GM18867 (cell line): ENCODE measurements at regions not wholly inside any gene's neighbourhood (a gene's known extent, or its start where the extent isn't known, plus 50 kb on each side); places are given as distances from the start of the nearest gene placed in this dataset.

Source experiments
- ATAC-seq: cut with Tn5 transposase; IDR thresholded peaks from one replicate; pipeline ENCODE4 v1.9.1; 2021; ENCODE audit warnings: mild to moderate bottlenecking, moderate library complexity; ENCODE audit not compliant: unreplicated experiment

- ATAC-seq, result no peak
Measured at GRCh38 chr12:132395192-132395907, 66.0 kb upstream of the GALNT9 start.

DNA sequence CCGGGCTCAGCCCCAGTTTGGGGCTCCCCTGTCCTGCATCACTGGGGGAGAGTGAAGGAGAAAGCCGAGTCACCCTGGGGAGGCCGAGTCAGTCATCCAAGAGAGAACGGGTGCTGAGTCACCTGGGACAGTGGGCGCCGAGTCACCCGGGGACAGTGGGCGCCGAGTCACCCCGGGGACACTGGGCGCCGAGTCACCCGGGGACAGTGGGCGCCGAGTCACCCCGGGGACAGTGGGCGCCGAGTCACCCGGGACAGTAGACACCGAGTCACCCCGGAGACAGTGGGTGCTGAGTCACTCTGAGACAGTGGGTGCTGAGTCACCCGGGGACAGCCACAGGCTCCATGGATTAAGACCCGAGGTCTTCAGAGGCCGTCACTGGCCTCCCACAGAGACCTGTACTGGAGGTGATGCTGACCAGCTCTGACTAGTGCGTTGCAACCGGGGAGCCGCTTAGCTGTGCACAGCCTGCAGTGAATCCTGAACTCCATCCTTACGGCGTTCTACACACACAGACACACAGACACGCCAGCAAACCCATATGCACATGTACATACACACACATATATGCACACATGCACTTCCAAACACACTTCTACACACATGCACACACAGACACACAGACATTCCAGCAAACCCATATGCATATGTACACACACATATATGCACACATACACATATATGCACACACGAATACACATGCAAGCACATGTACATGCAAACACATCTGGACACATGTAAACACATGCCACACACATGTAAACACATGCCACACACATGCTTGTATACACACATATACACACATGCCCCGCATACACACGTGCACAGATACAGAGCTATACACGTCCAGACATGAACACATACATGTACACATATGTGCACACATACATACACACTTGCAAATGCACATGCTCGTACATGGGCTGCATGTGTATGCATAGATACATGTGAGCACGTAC is 64.9 kb upstream of the GALNT9 start:
- ATAC-seq, result no peak

- no peak for ATAC-seq
Measured at GRCh38 chr12:132393245-132393795, 63.9 kb upstream of the GALNT9 start.

GRCh38 chr12:132392389-132393244 is 63.2 kb upstream of the GALNT9 start:
- ATAC-seq, result no peak

DNA sequence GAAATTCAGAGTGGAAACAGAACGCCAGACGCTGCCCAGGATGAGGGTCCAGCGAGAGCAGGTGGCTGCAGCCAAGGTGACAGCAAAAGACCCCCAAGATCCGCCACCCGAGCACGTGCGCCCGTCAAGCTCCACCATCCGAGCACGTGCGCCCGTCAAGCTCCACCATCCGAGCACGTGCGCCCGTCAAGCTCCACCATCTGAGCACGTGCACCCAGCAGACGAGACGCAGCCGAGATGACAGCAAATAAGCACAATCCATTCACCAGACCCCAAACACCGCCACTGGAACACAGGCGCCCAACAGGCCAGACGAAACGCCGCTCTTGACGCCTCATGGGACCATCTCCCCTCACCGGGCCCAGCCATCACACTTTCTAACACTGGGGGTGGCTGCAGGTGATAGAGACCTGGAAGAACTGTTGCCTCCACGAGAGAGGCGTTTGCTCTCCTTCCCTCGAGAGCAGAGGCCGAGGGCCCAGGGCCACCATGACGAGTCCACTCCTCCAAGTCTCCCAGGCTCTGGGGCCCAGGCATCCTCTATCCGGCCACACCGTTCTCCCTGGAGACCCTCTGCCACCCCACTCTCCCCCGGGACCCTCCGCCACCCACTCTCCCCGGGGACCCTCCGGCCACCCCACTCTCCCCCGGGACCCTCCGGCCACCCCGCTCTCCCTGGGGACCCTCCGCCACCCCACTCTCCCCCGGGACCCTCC is 62.1 kb upstream of the GALNT9 start:
- no peak for ATAC-seq

DNA sequence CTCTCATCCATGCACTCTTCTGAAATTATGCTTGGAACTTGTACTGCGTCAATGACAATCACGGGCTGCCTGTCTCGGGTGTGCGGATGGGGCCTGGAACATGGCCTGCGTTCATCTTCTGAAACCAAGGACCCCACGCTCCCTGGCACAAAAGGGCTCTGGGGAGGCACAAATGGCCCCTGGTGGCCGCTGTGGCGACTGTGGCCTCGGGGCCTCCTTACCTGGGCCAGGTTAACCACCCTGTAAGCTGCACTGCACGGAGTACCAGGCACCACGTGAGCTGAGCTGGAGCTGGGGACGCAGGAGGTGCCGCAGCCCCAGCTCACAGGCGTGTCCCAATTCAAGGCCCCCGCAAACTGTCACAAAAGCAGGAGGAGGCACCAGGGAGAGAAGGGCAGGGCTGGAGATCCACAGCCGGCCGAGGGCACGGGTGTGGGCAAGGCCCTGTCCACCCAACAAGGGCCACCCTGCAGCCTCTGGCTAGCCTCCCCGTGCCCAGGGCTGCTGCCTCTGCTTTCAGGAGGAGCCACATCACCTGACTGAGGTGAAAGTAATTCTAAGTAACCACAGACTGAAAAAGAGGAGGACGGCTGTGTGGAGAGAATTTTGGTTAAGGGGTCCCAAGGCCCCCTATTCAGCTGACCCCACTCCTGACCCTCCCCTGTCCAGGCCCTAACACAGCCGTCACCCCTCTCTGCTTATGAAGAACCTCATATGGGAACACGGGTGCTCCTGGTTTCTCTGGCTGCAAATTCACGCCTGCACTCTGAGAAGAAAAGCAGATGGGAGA is 61.1 kb upstream of the GALNT9 start:
- no peak for ATAC-seq

- no peak for ATAC-seq
Measured at GRCh38 chr12:132389526-132390286, 60.3 kb upstream of the GALNT9 start.

DNA sequence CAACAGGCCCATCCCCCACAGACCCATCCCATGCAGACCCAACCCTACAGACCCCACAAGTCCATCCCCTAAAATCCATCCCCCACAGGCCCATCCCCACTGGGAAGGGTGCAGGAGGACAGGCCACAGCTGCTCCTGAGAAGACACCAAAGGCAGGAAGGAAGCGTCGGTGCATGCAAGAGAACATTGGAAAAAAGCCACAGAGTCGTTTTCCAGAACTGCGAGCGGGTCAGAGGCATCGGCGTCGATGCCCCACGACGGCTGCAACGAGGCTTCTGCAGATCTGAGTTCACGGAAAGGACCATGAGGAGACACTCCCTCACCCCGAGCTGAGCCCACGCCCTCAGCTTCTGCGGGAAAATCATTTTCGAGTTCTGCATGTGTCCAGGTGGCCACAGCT is 59.6 kb upstream of the GALNT9 start:
- no peak for ATAC-seq

DNA sequence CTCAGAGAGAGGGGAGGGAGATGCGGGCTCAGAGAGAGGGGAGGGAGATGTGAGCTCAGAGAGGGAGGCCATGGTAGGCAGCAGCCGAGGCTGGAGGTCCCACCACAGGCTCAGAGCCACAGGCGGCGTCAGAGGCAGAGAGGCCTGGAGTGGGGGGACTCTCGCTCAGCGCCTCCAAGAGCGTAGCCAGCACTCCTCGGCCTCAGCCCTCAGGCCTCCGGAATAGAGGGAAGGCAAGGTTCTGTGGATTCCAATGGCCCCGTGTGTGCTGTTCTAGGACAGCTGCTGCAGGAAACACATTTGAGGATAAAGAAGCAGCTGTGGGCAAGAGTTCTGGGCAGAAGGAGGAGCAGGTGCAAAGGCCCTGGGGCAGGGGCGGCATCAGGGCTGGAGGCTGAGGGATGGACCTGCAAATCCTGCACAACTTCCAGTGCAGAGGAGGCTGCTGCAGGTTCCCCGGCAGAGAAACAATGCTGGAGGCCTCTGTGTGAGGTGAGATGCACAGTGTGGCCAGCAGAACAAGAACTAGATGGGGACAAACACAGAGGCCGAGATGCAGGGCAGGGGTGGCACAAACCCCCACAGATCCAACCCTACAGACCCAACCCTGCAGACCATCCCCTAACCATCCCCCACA is 59.1 kb upstream of the GALNT9 start:
- ATAC-seq, result no peak

DNA sequence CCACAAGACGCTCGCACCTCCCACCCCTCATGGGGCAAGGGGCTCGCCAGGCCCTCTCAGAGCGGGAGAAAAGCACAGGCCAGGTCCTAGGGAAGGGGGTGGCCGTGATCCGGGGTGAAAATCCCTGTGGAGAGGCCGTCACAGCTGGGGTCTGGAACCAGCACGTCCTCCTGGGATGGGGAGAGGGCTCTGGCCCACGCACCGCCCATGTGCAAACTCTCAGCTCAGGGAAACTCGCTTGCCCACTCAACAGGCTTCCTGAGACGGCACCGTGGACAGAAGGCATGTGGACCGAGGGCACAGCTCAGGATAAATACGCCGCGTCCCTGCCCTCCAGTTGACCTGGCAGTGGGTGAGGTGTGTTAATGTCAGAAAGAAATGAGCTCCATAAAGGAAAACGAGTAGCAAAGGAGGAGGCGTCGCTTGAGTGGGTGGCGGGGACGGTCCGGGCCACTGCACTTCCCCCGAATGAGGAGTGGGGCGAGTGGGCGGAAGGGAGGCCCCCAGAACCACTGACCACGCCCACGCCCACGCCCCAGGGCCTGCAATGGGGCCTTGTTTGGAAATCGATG is 57.6 kb upstream of the GALNT9 start:
- no peak for ATAC-seq

GRCh38 chr12:132385923-132386751 is 56.7 kb upstream of the GALNT9 start:
- ATAC-seq, result no peak

- ATAC-seq, result no peak
Measured at GRCh38 chr12:132384916-132385774, 55.8 kb upstream of the GALNT9 start.

DNA sequence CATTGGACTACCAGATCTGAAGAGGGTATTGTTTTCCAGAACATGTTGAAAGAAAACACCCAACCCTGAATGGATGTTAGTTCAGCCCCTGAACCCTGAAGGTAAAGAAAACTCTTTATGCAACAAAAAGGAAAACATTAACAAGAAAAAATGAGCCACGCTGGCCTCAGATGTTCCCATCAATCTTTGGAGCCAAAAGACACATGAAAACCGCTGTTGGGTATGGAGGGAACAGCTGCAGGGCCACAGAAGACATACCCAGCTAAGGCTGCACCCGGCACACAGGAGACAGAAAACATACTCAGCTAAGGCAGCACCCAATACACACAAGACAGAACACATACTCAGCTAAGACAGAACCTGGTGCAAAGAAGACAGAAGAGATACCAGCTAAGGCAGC is 51.3 kb upstream of the GALNT9 start:
- no peak for ATAC-seq

GRCh38 chr12:132379996-132380395 is 50.6 kb upstream of the GALNT9 start:
- ATAC-seq, result no peak

- no peak for ATAC-seq
Measured at GRCh38 chr12:132379576-132379975, 50.2 kb upstream of the GALNT9 start.
